22Rv1 (cell line): ENCODE measurements at regions not wholly inside any gene's neighbourhood (a gene's known extent, or its start where the extent isn't known, plus 50 kb on each side); places are given as distances from the start of the nearest gene placed in this dataset.

Experiments used
- CTCF ChIP-seq: fragments of 450-650 bp; IDR thresholded peaks from 2 replicates; pipeline ENCODE4 v1.5.1; 2017; ENCODE audit warnings: mild to moderate bottlenecking
- ZFX ChIP-seq: fragments of 450-650 bp; IDR thresholded peaks from 2 replicates; pipeline ENCODE4 v1.6.1; 2017; ENCODE audit warnings: antibody characterized with exemption, borderline replicate concordance

GRCh38 chr1:169047074-169047473, 59.4 kb upstream of the ATP1B1 start:
- no peak for TF ChIP-seq CTCF
- TF ChIP-seq ZFX: no peak
